ENCODE measurements at regions not wholly inside any gene's neighbourhood (a gene's known extent, or its start where the extent isn't known, plus 50 kb on each side); places are given as distances from the start of the nearest gene placed in this dataset.

DNA sequence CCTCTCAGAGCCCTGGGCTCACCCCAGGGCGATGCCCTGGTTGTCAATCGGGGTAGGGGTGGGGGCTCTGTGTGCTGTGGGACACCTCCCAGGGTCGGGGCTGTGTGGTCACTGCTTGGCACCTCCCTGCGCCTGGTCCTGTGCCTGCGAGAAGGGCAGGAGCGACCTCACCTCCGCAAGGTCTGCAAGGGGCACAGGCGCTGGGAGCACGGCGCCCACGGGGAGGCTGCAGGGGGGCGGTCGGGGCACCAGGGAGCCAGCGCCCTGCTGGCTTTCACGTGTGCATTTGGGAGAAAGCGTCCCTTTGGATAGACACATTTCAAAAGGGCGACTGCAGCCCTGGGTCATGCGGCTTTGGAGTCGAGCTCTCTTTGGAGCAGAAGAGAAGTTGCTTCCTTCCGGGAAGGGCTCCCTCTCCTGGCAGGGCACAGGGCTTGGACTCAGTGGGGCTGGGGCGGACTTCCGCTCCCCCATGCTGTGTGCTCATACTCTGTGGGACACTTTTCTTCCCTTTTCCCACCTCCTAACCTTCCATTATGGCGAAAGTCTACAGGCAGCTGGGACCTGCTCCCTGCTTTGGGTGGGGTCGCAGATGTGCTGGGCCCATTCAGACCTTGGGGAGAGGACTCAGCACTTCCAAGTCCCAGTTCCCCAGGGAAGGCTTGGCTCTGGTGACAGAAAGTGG is 52.9 kb upstream of the SLC28A3 start:
- Mint-ChIP-seq H3K27ac (no peak overlapping the region), H3K36me3 (no peaks in the 10 kb centered on the region), H3K9me3 (no peaks in the 10 kb centered on the region), H3K27me3 (peaks cover 2% of the 10 kb centered on the region), H3K4me3 (no peak overlapping the region), H3K4me1 (no peaks in the 10 kb centered on the region)
- POLR2A ChIA-PET: no interaction called here
- DNase-seq (no peak), ATAC-seq (ENCODE audit: low read depth) (no peak)

DNA sequence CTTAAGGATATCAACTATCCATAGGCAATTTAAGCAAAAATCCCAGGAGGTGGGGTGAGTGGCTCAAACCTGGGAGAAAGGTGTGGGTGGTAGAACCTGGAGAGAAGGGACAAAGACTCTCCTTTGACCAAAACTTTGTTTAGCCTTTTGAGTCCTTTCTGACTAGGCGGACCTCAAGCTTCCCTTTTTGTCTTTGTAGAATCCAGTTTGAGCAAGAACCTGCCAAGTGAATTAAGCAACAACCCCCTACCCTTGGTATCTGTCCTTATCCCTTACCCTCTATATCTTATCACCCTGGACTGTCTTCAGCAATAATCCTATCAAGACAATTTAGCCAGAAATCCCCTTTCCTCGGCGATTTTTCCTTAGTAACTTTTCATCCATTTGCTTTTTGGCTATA is 53.5 kb upstream of the SLC28A3 start:
- Mint-ChIP-seq H3K27ac (no peak overlapping the region), H3K4me3 (no peak overlapping the region), H3K36me3 (no peaks in the 10 kb centered on the region), H3K4me1 (no peaks in the 10 kb centered on the region), H3K27me3 (peaks cover 2% of the 10 kb centered on the region), H3K9me3 (no peaks in the 10 kb centered on the region)
- ATAC-seq (ENCODE audit: low read depth) (no peak), DNase-seq (no peak)
- POLR2A ChIA-PET: no interaction called here

DNA sequence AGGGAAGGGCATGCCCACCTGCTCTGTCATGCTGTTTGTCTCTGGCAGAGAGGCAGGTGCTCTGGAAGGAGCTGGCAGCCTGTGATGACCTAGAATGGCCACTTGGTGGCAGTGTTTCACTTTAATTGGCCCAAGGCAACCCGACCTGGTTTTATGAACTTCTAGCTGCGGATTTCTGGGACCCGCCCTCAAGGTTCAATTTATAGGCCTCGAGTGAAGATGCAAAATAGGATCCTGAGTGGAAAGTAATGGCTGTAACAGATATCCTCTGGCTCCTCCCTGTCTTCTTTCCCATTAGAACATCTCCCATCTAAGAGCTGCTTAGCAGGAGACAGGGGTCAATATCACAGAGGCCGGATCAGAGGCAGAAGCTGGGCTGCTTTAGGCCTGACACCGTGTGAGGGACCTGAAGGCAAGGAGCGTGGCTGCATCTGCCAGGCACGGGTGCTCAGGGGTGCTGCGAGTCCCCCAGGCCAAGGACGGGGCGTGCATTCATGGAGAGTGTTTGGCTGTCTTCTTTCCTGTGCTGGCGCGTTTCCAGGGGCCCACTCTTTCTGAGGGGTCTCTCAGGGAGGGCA is 56.7 kb upstream of the SLC28A3 start:
- no peak overlapping the region for H3K4me3 Mint-ChIP-seq
- no peaks in the 10 kb centered on the region for H3K36me3 Mint-ChIP-seq
- no peaks in the 10 kb centered on the region for H3K9me3 Mint-ChIP-seq
- no peaks in the 10 kb centered on the region for H3K4me1 Mint-ChIP-seq
- POLR2A ChIA-PET: no interaction called here
- DNase-seq: peak; percentile 48
- H3K27ac Mint-ChIP-seq: no peak overlapping the region
- no peaks in the 10 kb centered on the region for H3K27me3 Mint-ChIP-seq
- peak; percentile 73 for ATAC-seq (ENCODE audit: low read depth)

DNA sequence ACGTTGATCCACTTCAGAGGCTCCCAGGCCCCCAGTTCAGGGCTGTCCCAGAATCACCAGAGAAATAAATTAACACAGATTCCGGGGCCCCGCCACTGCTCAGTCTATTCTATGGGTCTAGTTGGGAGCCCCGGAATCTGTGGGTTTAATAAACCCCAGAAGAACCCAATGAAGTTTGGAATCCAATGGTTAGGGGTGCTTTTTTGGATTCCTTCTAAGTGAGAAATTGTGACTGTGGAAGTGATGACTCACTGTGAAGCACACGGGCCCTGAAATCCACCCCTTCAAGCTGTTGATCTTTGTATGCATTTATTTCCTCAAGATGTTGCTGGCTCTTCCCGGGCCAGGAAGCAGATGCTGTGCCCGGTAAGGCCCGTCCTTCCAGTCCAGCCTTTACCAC is 57.3 kb upstream of the SLC28A3 start:
- POLR2A ChIA-PET: no interaction called here
- DNase-seq (no peak), ATAC-seq (ENCODE audit: low read depth) (no peak)
- no peaks in the 10 kb centered on the region for H3K36me3 Mint-ChIP-seq
- H3K4me1 Mint-ChIP-seq: no peaks in the 10 kb centered on the region
- no peak overlapping the region for H3K4me3 Mint-ChIP-seq
- no peaks in the 10 kb centered on the region for H3K9me3 Mint-ChIP-seq
- no peaks in the 10 kb centered on the region for H3K27me3 Mint-ChIP-seq
- no peak overlapping the region for H3K27ac Mint-ChIP-seq

DNA sequence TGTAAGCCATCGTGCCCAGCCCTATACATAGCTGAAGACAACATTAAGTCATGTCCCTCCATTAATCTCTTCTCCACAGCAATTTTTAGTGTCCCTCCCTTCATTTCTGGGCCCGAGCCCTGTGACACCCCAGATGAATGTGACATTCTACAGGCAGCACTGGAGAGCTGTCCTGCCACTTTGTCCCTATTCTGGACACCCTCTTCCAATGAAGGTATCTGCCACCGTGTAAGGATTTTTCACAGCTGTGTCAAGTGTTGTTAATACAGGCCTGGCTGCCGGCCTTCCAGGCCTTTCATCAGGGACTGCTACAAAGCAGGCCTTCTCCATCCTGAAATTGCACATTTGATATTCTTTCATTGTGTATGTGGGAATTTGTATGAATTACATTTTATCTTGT is 62.0 kb upstream of the SLC28A3 start:
- ATAC-seq (ENCODE audit: low read depth): no peak
- no peak for DNase-seq
- no peaks in the 10 kb centered on the region for H3K36me3 Mint-ChIP-seq
- POLR2A ChIA-PET: no interaction called here
- H3K27me3 Mint-ChIP-seq: no peaks in the 10 kb centered on the region
- no peak overlapping the region for H3K27ac Mint-ChIP-seq
- H3K4me1 Mint-ChIP-seq: no peaks in the 10 kb centered on the region
- H3K4me3 Mint-ChIP-seq: no peak overlapping the region
- no peaks in the 10 kb centered on the region for H3K9me3 Mint-ChIP-seq

DNA sequence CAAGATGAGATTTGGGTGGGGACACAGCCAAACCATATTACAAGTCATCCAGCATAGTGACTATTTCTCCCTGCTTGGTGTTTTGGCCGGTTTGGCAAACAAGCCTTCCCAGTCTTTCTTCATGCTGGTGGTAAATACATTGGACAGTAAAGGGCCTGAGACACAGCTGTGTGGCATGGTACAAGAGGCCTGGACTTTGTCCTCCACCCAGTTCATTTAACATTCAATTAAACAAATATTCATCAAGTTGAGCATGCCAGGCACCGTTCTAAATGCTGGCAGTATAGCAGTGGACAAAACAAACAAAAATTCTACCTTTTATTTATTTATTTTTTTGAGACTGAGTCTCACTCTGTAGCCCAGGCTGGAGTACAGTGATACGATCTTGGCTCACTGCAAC is 62.7 kb upstream of the SLC28A3 start:
- DNase-seq: no peak
- Mint-ChIP-seq H3K4me1 (no peaks in the 10 kb centered on the region), H3K9me3 (no peaks in the 10 kb centered on the region), H3K27me3 (no peaks in the 10 kb centered on the region), H3K27ac (no peak overlapping the region), H3K4me3 (no peak overlapping the region), H3K36me3 (no peaks in the 10 kb centered on the region)
- no peak for ATAC-seq (ENCODE audit: low read depth)
- POLR2A ChIA-PET: no interaction called here

DNA sequence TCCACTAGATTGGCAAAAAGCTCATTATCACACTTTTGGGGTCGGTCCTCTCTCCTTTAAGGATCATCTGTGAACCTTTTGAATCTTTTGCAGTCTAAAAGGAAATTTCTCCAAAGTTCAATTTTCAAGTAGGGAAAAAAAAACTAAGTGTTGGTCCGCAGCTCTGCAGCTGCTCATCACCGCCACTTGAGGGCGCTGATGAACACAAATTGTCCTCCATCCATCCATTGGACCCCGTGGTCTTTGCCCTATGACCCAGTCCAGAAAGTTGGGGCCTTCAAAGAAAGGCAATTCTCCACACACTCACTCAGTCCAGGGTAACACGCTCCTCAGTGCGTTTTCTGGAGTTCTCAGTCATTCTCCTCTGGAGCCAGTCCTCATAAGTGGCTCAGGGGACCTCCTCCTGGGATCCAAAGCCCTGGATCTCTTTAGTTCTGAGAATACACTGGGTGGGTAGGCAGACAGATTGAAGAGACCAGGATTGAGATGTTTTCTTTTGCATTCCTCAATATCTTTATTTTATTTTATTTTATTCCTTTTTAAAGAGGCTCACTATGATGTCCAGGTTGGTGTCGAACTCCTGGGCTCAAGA is 63.6 kb upstream of the SLC28A3 start:
- no peak overlapping the region for H3K27ac Mint-ChIP-seq
- H3K27me3 Mint-ChIP-seq: no peaks in the 10 kb centered on the region
- ATAC-seq (ENCODE audit: low read depth) (no peak), DNase-seq (no peak)
- H3K4me3 Mint-ChIP-seq: no peak overlapping the region
- POLR2A ChIA-PET: no interaction called here
- H3K36me3 Mint-ChIP-seq: no peaks in the 10 kb centered on the region
- no peaks in the 10 kb centered on the region for H3K9me3 Mint-ChIP-seq
- H3K4me1 Mint-ChIP-seq: no peaks in the 10 kb centered on the region

DNA sequence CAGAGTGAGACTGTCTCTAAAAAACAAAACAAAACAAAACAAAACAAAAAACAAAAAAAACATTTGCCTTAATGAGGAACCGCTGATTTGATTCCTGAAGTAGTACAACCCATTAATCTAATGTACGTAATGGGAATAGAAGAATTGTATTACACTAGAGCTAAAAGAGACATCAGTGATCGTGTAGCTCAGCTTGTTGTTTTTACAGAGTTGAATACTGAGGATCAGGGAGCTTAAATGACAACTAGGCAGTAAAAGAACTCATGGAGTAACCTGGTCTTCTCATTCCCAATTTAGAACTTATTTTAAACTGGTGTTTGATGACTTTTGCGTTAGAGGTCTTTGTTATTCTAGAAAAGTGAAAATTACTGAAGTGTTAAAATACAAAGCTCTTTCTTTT is 65.1 kb upstream of the SLC28A3 start:
- no peaks in the 10 kb centered on the region for H3K36me3 Mint-ChIP-seq
- no peaks in the 10 kb centered on the region for H3K9me3 Mint-ChIP-seq
- H3K27me3 Mint-ChIP-seq: no peaks in the 10 kb centered on the region
- H3K4me1 Mint-ChIP-seq: no peaks in the 10 kb centered on the region
- POLR2A ChIA-PET: no interaction called here
- no peak overlapping the region for H3K4me3 Mint-ChIP-seq
- ATAC-seq (ENCODE audit: low read depth): no peak
- no peak for DNase-seq
- no peak overlapping the region for H3K27ac Mint-ChIP-seq

DNA sequence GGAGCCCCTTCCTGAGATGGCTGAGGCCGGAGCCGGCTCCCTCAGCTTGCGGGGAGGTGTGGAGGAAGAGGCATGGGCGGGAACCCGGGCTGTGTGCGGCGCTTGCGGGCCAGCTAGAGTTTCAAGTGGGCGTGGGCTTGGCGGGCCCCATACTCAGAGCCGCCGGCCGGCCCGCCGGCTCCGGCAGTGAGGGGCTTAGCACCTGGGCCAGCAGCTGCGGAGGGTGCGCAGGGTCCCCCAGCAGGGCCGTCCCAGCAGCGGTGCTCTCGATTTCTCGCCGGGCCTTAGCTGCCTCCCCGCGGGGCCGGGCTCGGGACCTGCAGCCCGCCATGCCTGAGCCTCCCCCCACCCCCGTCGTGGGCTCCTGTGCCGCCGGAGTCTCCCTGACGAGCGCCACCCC is 67.9 kb upstream of the SLC28A3 start:
- Mint-ChIP-seq H3K36me3 (no peaks in the 10 kb centered on the region), H3K4me3 (no peak overlapping the region), H3K27ac (no peak overlapping the region), H3K4me1 (no peaks in the 10 kb centered on the region), H3K9me3 (no peaks in the 10 kb centered on the region), H3K27me3 (no peaks in the 10 kb centered on the region)
- no peak for ATAC-seq (ENCODE audit: low read depth)
- no peak for DNase-seq
- POLR2A ChIA-PET: no interaction called here

DNA sequence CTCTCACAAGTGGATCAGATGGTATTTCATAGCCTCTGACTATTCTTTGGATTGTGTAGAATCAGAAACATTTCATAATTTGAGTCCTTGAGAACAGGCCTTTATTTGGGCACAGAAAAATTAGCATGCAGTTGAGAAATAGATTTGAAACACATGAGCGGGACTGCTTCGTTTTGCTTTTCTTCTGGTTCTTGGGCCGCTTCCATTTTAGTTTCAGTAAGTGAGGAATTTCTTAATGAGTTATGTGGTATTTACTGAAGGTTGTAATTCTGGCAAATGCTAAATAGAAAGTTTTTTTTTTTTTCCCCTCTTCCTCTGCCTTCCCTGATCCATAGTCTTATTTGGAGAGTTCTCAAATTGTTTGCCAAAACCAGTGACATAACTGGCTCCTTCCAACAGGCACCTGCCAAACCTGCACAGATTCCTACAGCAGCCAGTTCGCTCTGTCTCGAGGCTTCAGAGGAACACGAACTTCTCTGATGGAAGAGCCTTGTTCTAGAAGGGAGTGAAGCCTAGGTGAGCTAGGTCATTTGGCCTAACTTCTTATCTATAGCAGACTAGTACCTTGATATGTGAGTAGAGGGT is 71.2 kb upstream of the SLC28A3 start:
- ATAC-seq (ENCODE audit: low read depth): no peak
- Mint-ChIP-seq H3K4me3 (no peak overlapping the region), H3K27me3 (no peaks in the 10 kb centered on the region), H3K36me3 (no peaks in the 10 kb centered on the region), H3K4me1 (no peaks in the 10 kb centered on the region), H3K27ac (no peak overlapping the region), H3K9me3 (no peaks in the 10 kb centered on the region)
- DNase-seq: no peak
- POLR2A ChIA-PET: no interaction called here

DNA sequence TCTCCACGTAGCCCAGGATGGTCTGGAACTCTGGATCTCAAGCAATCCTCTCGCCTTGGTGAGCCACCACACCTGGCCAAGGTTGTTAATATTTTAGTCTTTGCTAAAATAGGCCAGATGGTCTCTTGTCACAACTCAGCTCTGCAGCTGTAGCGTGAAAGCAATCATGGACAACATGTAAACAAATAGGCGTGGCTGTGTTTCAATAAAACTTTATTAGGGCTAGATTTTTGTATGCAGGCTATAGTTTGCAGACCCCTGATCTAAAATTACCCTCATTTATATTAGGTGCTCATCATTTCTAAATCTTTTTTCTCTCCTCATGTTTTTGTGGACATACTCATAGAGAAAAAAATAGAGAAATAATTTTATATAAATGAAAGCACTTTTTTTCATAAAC is 72.1 kb upstream of the SLC28A3 start:
- ATAC-seq (ENCODE audit: low read depth) (no peak), DNase-seq (no peak)
- no peaks in the 10 kb centered on the region for H3K4me1 Mint-ChIP-seq
- POLR2A ChIA-PET: no interaction called here
- no peaks in the 10 kb centered on the region for H3K9me3 Mint-ChIP-seq
- no peaks in the 10 kb centered on the region for H3K36me3 Mint-ChIP-seq
- H3K4me3 Mint-ChIP-seq: no peak overlapping the region
- H3K27ac Mint-ChIP-seq: no peak overlapping the region
- no peaks in the 10 kb centered on the region for H3K27me3 Mint-ChIP-seq

DNA sequence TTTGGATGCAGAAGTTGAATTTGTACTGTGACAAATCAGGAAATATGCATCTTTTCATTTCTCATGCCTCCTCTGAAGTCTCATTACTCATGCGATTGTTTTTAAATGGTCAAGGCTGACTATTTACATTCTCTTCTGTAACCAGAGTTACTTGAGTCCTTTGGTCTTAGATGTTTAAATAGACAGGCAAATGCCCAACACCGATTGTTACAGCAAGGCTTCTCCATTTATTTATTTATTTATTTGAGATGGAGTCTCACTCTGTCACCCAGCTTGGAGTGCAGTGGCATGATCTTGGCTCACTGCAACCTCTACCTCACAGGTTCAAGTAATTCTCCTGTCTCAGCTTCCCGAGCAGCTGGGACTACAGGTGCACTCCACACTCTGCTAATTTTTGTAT is 72.7 kb upstream of the SLC28A3 start:
- ATAC-seq (ENCODE audit: low read depth) (no peak), DNase-seq (no peak)
- Mint-ChIP-seq H3K4me1 (no peaks in the 10 kb centered on the region), H3K36me3 (no peaks in the 10 kb centered on the region), H3K4me3 (no peak overlapping the region), H3K27me3 (no peaks in the 10 kb centered on the region), H3K27ac (no peak overlapping the region), H3K9me3 (no peaks in the 10 kb centered on the region)
- POLR2A ChIA-PET: no interaction called here

DNA sequence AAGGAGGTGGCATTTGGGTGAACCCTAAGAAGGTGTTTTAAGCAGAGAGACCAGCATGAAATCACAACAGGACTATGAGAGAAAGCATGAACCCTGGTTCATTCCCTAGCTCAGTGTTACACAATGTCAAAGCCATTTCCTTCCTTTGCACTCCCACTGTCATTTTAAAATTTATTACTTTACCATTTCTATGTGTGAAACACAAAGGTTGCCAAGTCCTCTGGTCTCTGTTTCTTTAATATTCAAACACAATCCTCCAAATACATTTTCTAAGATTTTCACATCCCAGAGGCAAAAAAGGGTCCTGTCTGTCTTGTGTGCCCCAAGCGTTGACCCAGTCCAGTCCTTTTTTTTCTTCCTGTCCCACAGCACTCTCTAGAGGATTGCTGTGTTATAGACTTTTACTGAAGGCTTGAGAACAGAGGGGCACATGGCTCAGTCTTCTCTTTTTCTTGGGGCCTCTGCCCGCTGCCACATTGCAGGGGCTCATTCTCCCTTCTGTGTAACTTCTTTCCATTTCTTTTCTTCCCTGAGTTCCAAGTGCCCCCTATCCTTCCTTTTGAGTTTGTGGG is 78.6 kb upstream of the SLC28A3 start:
- Mint-ChIP-seq H3K9me3 (peaks cover 5% of the 10 kb centered on the region), H3K27ac (no peak overlapping the region), H3K36me3 (no peaks in the 10 kb centered on the region), H3K4me1 (no peaks in the 10 kb centered on the region), H3K27me3 (peaks cover 4% of the 10 kb centered on the region), H3K4me3 (no peak overlapping the region)
- POLR2A ChIA-PET: no interaction called here
- ATAC-seq (ENCODE audit: low read depth) (no peak), DNase-seq (no peak)

DNA sequence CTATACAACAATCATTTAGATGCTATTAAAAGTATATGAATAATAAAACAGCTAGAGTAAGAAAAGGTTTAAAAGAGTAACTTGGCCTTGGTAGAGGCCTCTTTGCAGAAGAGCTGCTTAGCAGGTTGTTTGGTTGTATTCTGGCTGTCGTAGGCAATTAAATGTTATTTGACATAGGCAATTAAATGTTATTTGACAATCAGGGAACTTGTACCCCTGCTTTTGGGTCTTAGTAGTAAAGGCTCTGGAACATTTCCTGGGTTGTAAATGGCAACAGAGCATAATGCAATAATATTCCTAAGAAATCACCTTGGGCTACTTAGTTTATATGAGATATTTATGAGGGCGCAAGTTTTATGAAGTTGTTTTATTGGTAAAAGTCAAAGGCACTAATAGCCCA is 84.4 kb upstream of the SLC28A3 start:
- H3K4me3 Mint-ChIP-seq: no peak overlapping the region
- H3K27ac Mint-ChIP-seq: no peak overlapping the region
- DNase-seq: no peak
- no peaks in the 10 kb centered on the region for H3K27me3 Mint-ChIP-seq
- POLR2A ChIA-PET: no interaction called here
- ATAC-seq (ENCODE audit: low read depth): no peak
- peaks cover 5% of the 10 kb centered on the region for H3K9me3 Mint-ChIP-seq
- H3K4me1 Mint-ChIP-seq: no peaks in the 10 kb centered on the region
- no peaks in the 10 kb centered on the region for H3K36me3 Mint-ChIP-seq
